Vagina (tissue), 2 donors: ENCODE measurements at regions not wholly inside any gene's neighbourhood (a gene's known extent, or its start where the extent isn't known, plus 50 kb on each side); places are given as distances from the start of the nearest gene placed in this dataset.

Experiments
- DNase-seq, 2 donors: peaks; one replicate each; pipeline ENCODE4 v3.0.0-alpha.2; 2017; ENCODE audit errors: extremely low spot score in 2 of 2
- H3K27ac ChIP-seq: fragments of 200-600 bp; sonication (generic); one replicate; pipeline ENCODE4 v1.5.1; 2019
- H3K27me3 ChIP-seq: fragments of 200-600 bp; sonication (generic); one replicate; pipeline ENCODE4 v1.5.1; 2019
- H3K36me3 ChIP-seq, 2 donors: fragments of 200-600 bp; sonication (generic); one replicate each; pipeline ENCODE4 v1.5.1; 2017 to 2019
- H3K4me1 ChIP-seq: fragments of 200-600 bp; sonication (generic); one replicate; pipeline ENCODE4 v1.5.1; 2019
- H3K4me3 ChIP-seq, 2 donors: fragments of 200-600 bp; sonication (generic); 1 replicate in 1 of 2; 2 replicates in 1 of 2; pipeline ENCODE4 v1.5.1; 2016 to 2019
- H3K9me3 ChIP-seq: fragments of 200-600 bp; sonication (generic); one replicate; pipeline ENCODE4 v1.5.1; 2019
- POLR2A ChIP-seq, 2 donors: fragments of 450-650 bp; IDR thresholded peaks; one replicate each; pipeline ENCODE4 v1.6.1; 2017; ENCODE audit warnings: antibody characterized with exemption in 2 of 2, mild to moderate bottlenecking in 2 of 2, moderate library complexity in 2 of 2
- POLR2AphosphoS5 ChIP-seq, 2 donors: sonication (generic); formaldehyde crosslinking; IDR thresholded peaks; one replicate each; pipeline ENCODE4 v1.9.0; 2017; ENCODE audit warnings: antibody characterized with exemption in 2 of 2, mild to moderate bottlenecking in 2 of 2, low read depth in 1 of 2; ENCODE audit not compliant: insufficient read depth in 1 of 2
- intact Hi-C: fragments of 100-400 bp; cut with DNase I; formaldehyde crosslinking; loops from one replicate; pipeline ENCODE4 v1.15.1; 2023
- TF ChIP-seq, protein P1 (sequence below), 3 experiments: fragments of 450-650 bp in 2 of 3; fragments of 200-600 bp in 1 of 3; sonication (generic) in 1 of 3; IDR thresholded peaks; one replicate each; pipeline ENCODE4 v1.5.1; 2017 to 2019; ENCODE audit warnings: antibody characterized with exemption in 3 of 3, mild to moderate bottlenecking in 2 of 3, moderate library complexity in 2 of 3

GRCh38 chr14:104284107-104284592 lies 145.8 kb downstream of the KIF26A start:
- Histone ChIP-seq H3K27me3 (no peaks in the 10 kb centered on the region), H3K4me3 (no peak overlapping the region), H3K4me1 (no peaks in the 10 kb centered on the region), H3K27ac (no peak overlapping the region), H3K36me3 (no peaks in the 10 kb centered on the region), H3K9me3 (no peaks in the 10 kb centered on the region)
- DNase-seq = no peak
- intact Hi-C loops = no loop called here
- TF ChIP-seq POLR2AphosphoS5 (IDR thresholded peaks at IDR 0.05; ENCODE audit: insufficient read depth in 1 of 2, low read depth in 1 of 2) = no peak
- TF ChIP-seq, protein P1, sequence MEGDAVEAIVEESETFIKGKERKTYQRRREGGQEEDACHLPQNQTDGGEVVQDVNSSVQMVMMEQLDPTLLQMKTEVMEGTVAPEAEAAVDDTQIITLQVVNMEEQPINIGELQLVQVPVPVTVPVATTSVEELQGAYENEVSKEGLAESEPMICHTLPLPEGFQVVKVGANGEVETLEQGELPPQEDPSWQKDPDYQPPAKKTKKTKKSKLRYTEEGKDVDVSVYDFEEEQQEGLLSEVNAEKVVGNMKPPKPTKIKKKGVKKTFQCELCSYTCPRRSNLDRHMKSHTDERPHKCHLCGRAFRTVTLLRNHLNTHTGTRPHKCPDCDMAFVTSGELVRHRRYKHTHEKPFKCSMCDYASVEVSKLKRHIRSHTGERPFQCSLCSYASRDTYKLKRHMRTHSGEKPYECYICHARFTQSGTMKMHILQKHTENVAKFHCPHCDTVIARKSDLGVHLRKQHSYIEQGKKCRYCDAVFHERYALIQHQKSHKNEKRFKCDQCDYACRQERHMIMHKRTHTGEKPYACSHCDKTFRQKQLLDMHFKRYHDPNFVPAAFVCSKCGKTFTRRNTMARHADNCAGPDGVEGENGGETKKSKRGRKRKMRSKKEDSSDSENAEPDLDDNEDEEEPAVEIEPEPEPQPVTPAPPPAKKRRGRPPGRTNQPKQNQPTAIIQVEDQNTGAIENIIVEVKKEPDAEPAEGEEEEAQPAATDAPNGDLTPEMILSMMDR (IDR thresholded peaks at IDR 0.05) = no peak

- Histone ChIP-seq H3K9me3 (no peaks in the 10 kb centered on the region), H3K4me1 (no peaks in the 10 kb centered on the region), H3K27me3 (no peaks in the 10 kb centered on the region), H3K27ac (no peak overlapping the region), H3K36me3 (no peaks in the 10 kb centered on the region), H3K4me3 (no peak overlapping the region)
- intact Hi-C loops = no loop called here
- no peak for TF ChIP-seq POLR2A (IDR thresholded peaks at IDR 0.05)
- no peak for TF ChIP-seq POLR2AphosphoS5 (IDR thresholded peaks at IDR 0.05; ENCODE audit: insufficient read depth in 1 of 2, low read depth in 1 of 2)
- TF ChIP-seq, protein P1 (IDR thresholded peaks at IDR 0.05) = no peak
- DNase-seq = no peak
Measured at GRCh38 chr14:104284636-104285507, 146.5 kb downstream of the KIF26A start.

GRCh38 chr14:104285508-104285840 lies 147.1 kb downstream of the KIF26A start:
- H3K4me1 ChIP-seq = no peaks in the 10 kb centered on the region
- no peak overlapping the region for H3K4me3 ChIP-seq
- no peaks in the 10 kb centered on the region for H3K36me3 ChIP-seq
- no peak for TF ChIP-seq POLR2A (IDR thresholded peaks at IDR 0.05)
- TF ChIP-seq, protein P1 (IDR thresholded peaks at IDR 0.05) = no peak
- TF ChIP-seq POLR2AphosphoS5 (IDR thresholded peaks at IDR 0.05; ENCODE audit: insufficient read depth in 1 of 2, low read depth in 1 of 2) = no peak
- no peak overlapping the region for H3K27ac ChIP-seq
- H3K9me3 ChIP-seq = no peaks in the 10 kb centered on the region
- DNase-seq = no peak
- intact Hi-C loops = no loop called here
- no peaks in the 10 kb centered on the region for H3K27me3 ChIP-seq

- Histone ChIP-seq H3K4me1 (no peaks in the 10 kb centered on the region), H3K36me3 (no peaks in the 10 kb centered on the region), H3K27ac (no peak overlapping the region), H3K27me3 (no peaks in the 10 kb centered on the region), H3K9me3 (no peaks in the 10 kb centered on the region), H3K4me3 (no peak overlapping the region)
- TF ChIP-seq, protein P1 (IDR thresholded peaks at IDR 0.05) = no peak
- no peak for TF ChIP-seq POLR2AphosphoS5 (IDR thresholded peaks at IDR 0.05; ENCODE audit: insufficient read depth in 1 of 2, low read depth in 1 of 2)
- intact Hi-C loops = no loop called here
- no peak for DNase-seq
Measured at GRCh38 chr14:104286086-104286485, 147.7 kb downstream of the KIF26A start.

- Histone ChIP-seq H3K9me3 (no peaks in the 10 kb centered on the region), H3K4me1 (no peaks in the 10 kb centered on the region), H3K4me3 (no peak overlapping the region), H3K27me3 (no peaks in the 10 kb centered on the region), H3K27ac (no peak overlapping the region), H3K36me3 (no peaks in the 10 kb centered on the region)
- no peak for DNase-seq
- intact Hi-C loops = no loop called here
- no peak for TF ChIP-seq POLR2AphosphoS5 (IDR thresholded peaks at IDR 0.05; ENCODE audit: insufficient read depth in 1 of 2, low read depth in 1 of 2)
- TF ChIP-seq, protein P1 (IDR thresholded peaks at IDR 0.05) = no peak
- no peak for TF ChIP-seq POLR2A (IDR thresholded peaks at IDR 0.05)
Measured at GRCh38 chr14:104286496-104286895, 148.1 kb downstream of the KIF26A start.
